Vagina (tissue), 2 donors: ENCODE measurements at regions not wholly inside any gene's neighbourhood (a gene's known extent, or its start where the extent isn't known, plus 50 kb on each side); places are given as distances from the start of the nearest gene placed in this dataset.

Experiments used
- CTCF ChIP-seq, 3 experiments: fragments of 450-650 bp in 2 of 3; fragments of 200-600 bp in 1 of 3; sonication (generic) in 1 of 3; IDR thresholded peaks; one replicate each; pipeline ENCODE4 v1.5.1; 2017 to 2019; ENCODE audit warnings: antibody characterized with exemption in 3 of 3, mild to moderate bottlenecking in 2 of 3, moderate library complexity in 2 of 3
- POLR2A ChIP-seq, 2 donors: fragments of 450-650 bp; IDR thresholded peaks; one replicate each; pipeline ENCODE4 v1.6.1; 2017; ENCODE audit warnings: antibody characterized with exemption in 2 of 2, mild to moderate bottlenecking in 2 of 2, moderate library complexity in 2 of 2

GRCh38 chr1:98253145-98253544, 332.3 kb upstream of the DPYD start:
- TF ChIP-seq CTCF (IDR thresholded peaks at IDR 0.05) (no peak), POLR2A (IDR thresholded peaks at IDR 0.05) (no peak)
